ENCODE measurements at regions not wholly inside any gene's neighbourhood (a gene's known extent, or its start where the extent isn't known, plus 50 kb on each side); places are given as distances from the start of the nearest gene placed in this dataset.

GRCh38 chr10:25678220-25678619, 255.8 kb upstream of the MYO3A start:
- TF ChIP-seq POLR2A (IDR thresholded peaks at IDR 0.05) (no peak), POLR2AphosphoS5 (IDR thresholded peaks at IDR 0.05) (no peak), CTCF (IDR thresholded peaks at IDR 0.05) (no peak), EP300 (IDR thresholded peaks at IDR 0.05; ENCODE audit: low read depth) (no peak)
